GDM1 (cell line): ENCODE measurements at regions not wholly inside any gene's neighbourhood (a gene's known extent, or its start where the extent isn't known, plus 50 kb on each side); places are given as distances from the start of the nearest gene placed in this dataset.

Experiments
- DNase-seq: peaks from one replicate; lab custom pipeline; 2025; lab: John Stamatoyannopoulos, UW

GRCh38 chr11:10387206-10388083 is 67.6 kb upstream of the AMPD3 start:
- DNase-seq: no peak

GRCh38 chr11:10388101-10388500 is 67.0 kb upstream of the AMPD3 start:
- no peak for DNase-seq

DNA sequence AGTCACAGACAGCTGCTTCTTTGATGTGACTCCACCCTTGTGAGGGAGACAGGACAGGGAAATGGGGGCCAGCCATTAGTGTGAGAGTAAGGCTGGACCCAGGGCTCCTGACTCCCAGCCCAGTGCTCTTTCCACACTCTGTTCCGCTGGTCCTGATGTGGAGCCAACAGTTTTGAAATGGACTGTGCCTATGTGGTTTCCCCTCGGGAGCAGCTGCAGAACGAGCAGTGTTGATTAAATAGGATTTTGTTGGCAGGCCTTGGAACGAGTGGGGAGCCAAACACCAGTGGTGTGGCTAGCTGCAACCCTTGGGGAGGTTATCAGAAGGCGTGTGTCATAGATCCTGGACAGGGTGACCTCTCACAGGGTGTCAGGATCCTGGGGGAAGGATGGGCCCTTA is 66.5 kb upstream of the AMPD3 start:
- DNase-seq: no peak

- no peak for DNase-seq
These were observed 64.7 kb upstream of the AMPD3 start for GRCh38 chr11:10390375-10390774.

- DNase-seq: no peak
These were observed 62.7 kb upstream of the AMPD3 start for GRCh38 chr11:10392095-10393079.

- no peak for DNase-seq
These were observed 60.6 kb upstream of the AMPD3 start for GRCh38 chr11:10394229-10395101.

DNA sequence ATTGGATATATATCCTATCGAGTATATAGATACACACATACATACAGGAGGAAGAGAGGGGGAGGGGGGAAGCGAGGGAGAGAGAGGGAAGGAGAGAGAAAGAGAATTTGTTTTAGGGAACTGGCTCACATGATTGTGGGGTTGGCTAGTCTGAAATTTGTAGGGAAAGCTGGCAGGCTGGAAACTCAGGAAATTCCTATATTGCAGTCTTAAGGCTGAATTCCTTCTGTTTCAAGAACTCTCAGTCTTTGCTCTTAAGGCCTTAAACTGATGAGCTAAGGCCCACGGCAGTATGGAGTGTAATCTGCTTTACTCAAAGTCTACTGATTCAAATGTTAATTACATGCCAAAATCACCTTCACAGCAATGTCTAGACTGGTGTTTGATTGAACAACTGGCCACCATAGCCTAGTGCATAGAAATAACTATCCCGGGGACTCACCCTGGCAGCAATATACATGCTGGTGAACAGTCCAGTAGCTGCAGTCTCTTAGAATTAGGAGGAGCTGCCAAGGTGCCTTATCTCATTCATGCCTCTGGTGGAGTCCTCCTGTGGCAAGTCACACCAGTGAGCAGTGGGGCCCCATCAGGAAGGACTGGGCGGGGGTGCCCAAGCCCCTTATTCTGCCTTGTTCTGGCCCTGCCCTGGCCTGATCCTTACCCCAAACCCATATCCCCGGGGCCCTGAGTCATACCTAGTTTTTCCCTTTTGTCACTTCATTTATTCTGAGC is 59.7 kb upstream of the AMPD3 start:
- DNase-seq: no peak

- DNase-seq: no peak
These were observed 58.3 kb upstream of the AMPD3 start for GRCh38 chr11:10396771-10397170.

DNA sequence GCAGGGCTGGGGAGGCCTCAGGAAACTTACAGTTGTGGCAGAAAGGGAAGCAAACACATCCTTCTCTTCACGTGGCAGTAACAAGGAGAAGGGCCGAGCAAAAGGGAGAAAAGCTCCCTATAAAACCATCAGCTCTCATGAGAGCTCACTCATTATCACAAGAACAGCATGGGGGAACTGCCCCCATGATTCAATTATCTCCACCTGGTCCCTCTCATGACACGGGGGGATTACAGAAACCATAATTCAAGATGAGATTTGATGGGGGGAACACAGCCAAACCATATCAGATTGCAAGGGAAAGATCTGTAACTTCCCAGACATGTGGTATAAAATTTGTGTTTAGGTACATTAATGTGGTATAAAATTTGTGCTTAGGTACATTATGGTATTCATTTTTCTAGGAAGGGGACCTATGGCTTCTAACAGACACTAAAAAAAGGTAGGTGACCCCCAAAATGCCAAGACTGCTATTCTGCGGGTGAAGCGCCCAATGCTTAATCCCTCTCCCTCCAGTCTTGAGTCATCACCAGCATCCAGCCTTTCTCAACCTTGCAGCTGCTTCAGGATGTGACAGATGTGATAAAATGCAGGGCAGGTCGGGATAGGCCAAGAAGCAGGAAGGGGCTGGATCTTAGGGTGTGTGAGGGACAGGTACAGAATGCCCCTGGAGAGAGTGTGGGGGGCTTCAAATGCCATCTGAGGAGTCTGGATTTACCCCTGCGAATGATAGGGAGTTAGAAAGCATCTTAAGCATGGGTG is 57.7 kb upstream of the AMPD3 start:
- DNase-seq: no peak

- peak; percentile 29 for DNase-seq
These were observed 56.5 kb upstream of the AMPD3 start for GRCh38 chr11:10398525-10398924.

DNA sequence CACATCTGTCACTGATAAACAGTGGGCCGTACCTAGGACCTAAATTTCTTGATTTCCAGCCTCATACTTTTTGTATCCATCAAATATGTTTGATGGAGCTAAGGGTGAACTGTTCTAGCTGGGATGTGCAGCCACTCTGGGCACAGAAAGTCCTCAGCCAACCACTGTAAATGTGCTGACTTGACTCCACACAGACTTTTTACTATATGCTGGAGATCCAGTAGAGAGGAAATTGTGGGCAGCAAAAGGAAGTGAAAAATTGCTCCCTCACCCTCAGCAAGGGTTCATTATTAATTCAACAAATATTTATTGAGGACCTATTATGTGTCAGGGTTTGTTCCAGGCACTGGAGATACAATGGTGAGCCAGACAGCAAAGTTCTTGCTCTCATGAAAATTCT is 54.2 kb upstream of the AMPD3 start:
- peak; percentile 15 for DNase-seq

- no peak for DNase-seq
These were observed 53.8 kb upstream of the AMPD3 start for GRCh38 chr11:10401256-10401655.

DNA sequence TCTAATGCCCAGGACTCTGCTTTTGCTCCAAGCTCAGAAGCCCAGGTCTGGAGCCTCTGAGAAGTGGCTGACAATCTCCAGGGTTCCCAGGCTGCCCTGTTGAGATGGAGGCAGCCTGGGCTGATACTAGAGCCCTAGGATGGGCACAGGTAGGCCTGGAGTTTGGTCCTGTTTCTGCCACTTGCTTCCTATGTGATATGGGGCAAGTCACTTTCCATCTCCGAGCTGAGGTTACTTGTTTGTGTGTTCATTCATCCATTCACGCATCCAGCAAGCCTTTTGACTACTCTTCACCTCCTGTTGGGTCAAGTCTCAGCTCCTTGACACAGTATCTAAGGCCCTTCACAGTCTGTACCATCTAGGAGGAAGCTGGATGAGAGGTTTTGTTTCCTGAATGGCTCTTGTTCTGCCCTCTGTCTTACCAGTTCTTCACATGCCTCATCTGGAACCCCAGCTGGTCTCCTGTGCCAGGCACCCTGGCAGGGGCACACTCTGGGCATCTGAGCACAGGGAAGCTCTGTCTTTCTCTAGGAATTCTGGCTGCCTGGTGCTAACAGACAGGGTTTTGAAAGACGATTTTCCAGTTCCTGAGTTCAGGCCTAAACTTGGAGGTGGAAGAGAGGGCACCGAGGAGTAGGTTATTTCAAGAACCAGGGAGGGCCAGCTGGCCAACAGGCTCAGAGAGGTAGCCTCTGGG is 53.2 kb upstream of the AMPD3 start:
- DNase-seq: no peak
